Endothelial cell of umbilical vein (primary cell): ENCODE measurements at regions not wholly inside any gene's neighbourhood (a gene's known extent, or its start where the extent isn't known, plus 50 kb on each side); places are given as distances from the start of the nearest gene placed in this dataset.

Experiments used
- BruUV-seq: library from RNA; stranded (reverse); fragments of 400-500 nt; replicated peaks from 2 replicates; lab custom pipeline; 2021; lab: Mats Ljungman, UMichigan
- CTCF ChIA-PET: fragments of 300-600, 350-600 bp; sonication (Branson Sonifier 250); formaldehyde crosslinking; loops from one replicate; lab custom pipeline; 2021; ENCODE audit warnings: antibody characterized with exemption, inconsistent platforms; lab: Charles Lee
- POLR2A ChIA-PET: fragments of 300-600, 350-600 bp; sonication (Branson Sonifier 250); formaldehyde crosslinking; loops from one replicate; lab custom pipeline; 2021; ENCODE audit warnings: antibody characterized with exemption, inconsistent platforms; lab: Charles Lee
- DNase-seq: peaks from one replicate; pipeline ENCODE4 v3.0.0-alpha.2; 2011; ENCODE audit warnings: low read depth, low spot score
- FAIRE-seq: peaks from 2 replicates; lab custom pipeline; 2011; peaks lifted over from hg19 to GRCh38; lab: Jason Lieb, UNC
- H2AFZ ChIP-seq: 2 replicates; pipeline ENCODE4 v1.6.0; 2012; ENCODE audit warnings: low read depth, low read length, control low read depth, inconsistent platforms
- H3K27ac ChIP-seq: 2 replicates; pipeline ENCODE4 v1.5.1; 2011; ENCODE audit warnings: low read depth, mild to moderate bottlenecking, control low read depth, low read length, moderate library complexity; ENCODE audit not compliant: insufficient read depth
- H3K27me3 ChIP-seq, 2 experiments: 2 replicates each; pipeline versions ENCODE4 v1.6.0 to v1.6.1; 2011; ENCODE audit warnings: low read length in 2 of 2, mixed read lengths in 1 of 2; ENCODE audit not compliant: control insufficient read depth in 2 of 2, insufficient read depth in 2 of 2
- H3K36me3 ChIP-seq, 2 experiments: 2 replicates in 1 of 2; 3 replicates in 1 of 2; pipeline ENCODE4 v1.5.1; 2011; ENCODE audit warnings: low read length in 2 of 2, mild to moderate bottlenecking in 1 of 2, moderate library complexity in 1 of 2; ENCODE audit not compliant: control insufficient read depth in 2 of 2, insufficient read depth in 2 of 2; ENCODE audit errors: extremely low read depth in 1 of 2
- H3K4me1 ChIP-seq: 3 replicates; pipeline ENCODE4 v1.5.1; 2011; ENCODE audit warnings: mild to moderate bottlenecking, low read length; ENCODE audit not compliant: control insufficient read depth, insufficient read depth; ENCODE audit errors: extremely low read depth
- H3K4me2 ChIP-seq: 2 replicates; pipeline ENCODE4 v1.6.1; 2011; ENCODE audit warnings: low read length, control low read depth, mixed read lengths; ENCODE audit not compliant: insufficient read depth
- H3K4me3 ChIP-seq, 3 experiments: fragments of 200-600 bp in 1 of 3; sonication (generic), shearing (Covaris generic) in 1 of 3; replicated peaks in 1 of 3; 2 replicates each; pipeline ENCODE4 v1.5.1; 2011 to 2016; ENCODE audit warnings: control low read depth in 3 of 3, low read length in 3 of 3, mild to moderate bottlenecking in 2 of 3, inconsistent platforms in 1 of 3, low read depth in 1 of 3, moderate library complexity in 1 of 3; ENCODE audit not compliant: insufficient read depth in 1 of 3
- H3K79me2 ChIP-seq: 2 replicates; pipeline ENCODE4 v1.6.0; 2012; ENCODE audit warnings: low read length, inconsistent platforms; ENCODE audit not compliant: control insufficient read depth, insufficient read depth
- H3K9ac ChIP-seq: replicated peaks from 2 replicates; pipeline ENCODE3; 2011; ENCODE audit warnings: low read length, control low read depth; ENCODE audit not compliant: insufficient read depth; ENCODE audit errors: extremely low read depth
- H3K9me1 ChIP-seq: replicated peaks from 3 replicates; pipeline ENCODE4 v1.6.0; 2011; ENCODE audit warnings: mild to moderate bottlenecking, low read length; ENCODE audit not compliant: control insufficient read depth, insufficient read depth; ENCODE audit errors: extremely low read depth
- H3K9me3 ChIP-seq: replicated peaks from 2 replicates; pipeline ENCODE4 v1.5.1; 2012; ENCODE audit warnings: low read length, inconsistent platforms; ENCODE audit not compliant: control insufficient read depth, insufficient read depth
- H4K20me1 ChIP-seq: replicated peaks from 2 replicates; pipeline ENCODE3; 2011; ENCODE audit warnings: mild to moderate bottlenecking, low read length; ENCODE audit not compliant: control insufficient read depth, insufficient read depth; ENCODE audit errors: extremely low read depth
- EZH2 ChIP-seq: IDR thresholded peaks from 2 replicates; pipeline ENCODE4 v1.6.1; 2012; ENCODE audit warnings: borderline replicate concordance, low read depth, mild to moderate bottlenecking, moderate library complexity, low read length, inconsistent platforms; ENCODE audit not compliant: severe bottlenecking
- FOS ChIP-seq: IDR thresholded peaks from 2 replicates; pipeline ENCODE4 v1.6.1; 2011; ENCODE audit warnings: mild to moderate bottlenecking, low read length, moderate library complexity, borderline replicate concordance; ENCODE audit not compliant: insufficient read depth
- GATA2 ChIP-seq: IDR thresholded peaks from 2 replicates; pipeline ENCODE4 v1.7.0; 2011; ENCODE audit warnings: low read depth, mild to moderate bottlenecking, moderate library complexity, mixed read lengths, low read length; ENCODE audit not compliant: insufficient read length, insufficient read depth
- JUN ChIP-seq: IDR thresholded peaks from 2 replicates; pipeline ENCODE4 v1.6.1; 2011; ENCODE audit warnings: borderline replicate concordance, low read depth; ENCODE audit not compliant: insufficient read length, insufficient read depth
- MYC ChIP-seq: IDR thresholded peaks from one replicate; pipeline ENCODE4 v1.6.1; 2011; ENCODE audit warnings: mild to moderate bottlenecking, low read depth, low read length
- POLR2A ChIP-seq: IDR thresholded peaks from 2 replicates; pipeline ENCODE4 v1.6.1; 2012; ENCODE audit warnings: low read depth, mild to moderate bottlenecking, control low read depth, low read length
- POLR2AphosphoS5 ChIP-seq: IDR thresholded peaks from 2 replicates; pipeline ENCODE4 v1.6.1; 2012; ENCODE audit warnings: low read depth, mild to moderate bottlenecking, control low read depth, low read length, moderate library complexity; ENCODE audit not compliant: insufficient read depth
- dilution Hi-C: fragments of 300-500 bp; cut with MboI; formaldehyde crosslinking; loops from one replicate; pipeline ENCODE4 v1.15.0; 2019; ENCODE audit warnings: low sequenced_read_pairs; ENCODE audit not compliant: extremely low pct_ligation_motif_present
- intact Hi-C: fragments of 100-400 bp; cut with micrococcal nuclease; formaldehyde crosslinking; loops from one replicate; pipeline ENCODE4 v1.10.0; 2022
- TF ChIP-seq, protein P1 (sequence below): IDR thresholded peaks from 2 replicates; pipeline ENCODE4 v1.6.1; 2011; ENCODE audit not compliant: insufficient read depth, insufficient read length
- TF ChIP-seq, protein P2 (sequence below), 2 donors: IDR thresholded peaks; 1 replicate in 1 of 2; 2 replicates in 1 of 2; pipeline ENCODE4 v1.5.1; 2011; ENCODE audit warnings: low read length in 2 of 2, mild to moderate bottlenecking in 2 of 2, moderate library complexity in 2 of 2, control low read depth in 1 of 2, inconsistent platforms in 1 of 2, low read depth in 1 of 2; ENCODE audit not compliant: insufficient read depth in 1 of 2; ENCODE audit errors: extremely low read depth in 1 of 2

DNA sequence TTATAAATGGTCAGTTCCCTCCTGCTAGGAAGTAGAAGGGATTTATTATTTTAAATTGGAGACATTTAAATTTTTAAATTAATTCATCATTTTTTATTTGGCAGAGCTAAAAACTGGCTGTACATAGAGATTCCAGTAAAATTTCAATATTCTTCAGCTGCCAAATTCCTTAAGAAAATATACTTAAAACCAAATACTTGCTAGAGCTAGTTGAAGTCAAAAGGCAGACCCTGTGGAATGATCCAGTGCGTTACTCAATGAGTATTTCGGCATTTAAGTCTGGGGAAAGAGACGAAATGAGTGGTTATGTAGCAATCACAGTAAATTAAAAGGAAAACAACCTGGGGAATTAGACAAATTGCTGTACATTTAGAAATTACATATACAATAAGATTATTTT lies 1104.7 kb downstream of the SLC6A15 start:
- dilution Hi-C loops, result no loop called here
- POLR2A ChIA-PET, result no interaction called here

More for the DNA sequence above, 1104.7 kb downstream of the SLC6A15 start:
- Histone ChIP-seq H3K27me3 (no peaks in the 10 kb centered on the region), H3K4me1 (no peaks in the 10 kb centered on the region), H3K4me2 (no peak overlapping the region), H3K9me3 (no peaks in the 10 kb centered on the region), H3K4me3 (no peak overlapping the region), H3K9me1 (no peaks in the 10 kb centered on the region), H3K9ac (no peak overlapping the region), H3K27ac (no peak overlapping the region), H4K20me1 (no peaks in the 10 kb centered on the region), H3K36me3 (no peaks in the 10 kb centered on the region), H2AFZ (no peak overlapping the region), H3K79me2 (no peaks in the 10 kb centered on the region)
- CTCF ChIA-PET, result interaction anchor here (1.0 to 2.2 kb wide), 2 partner anchors 13 to 18 kb away, joined by 4 to 6 read pairs; no protein-coding TSS in a partner anchor
- TF ChIP-seq POLR2AphosphoS5 (no peak), FOS (no peak), EZH2 (no peak), JUN (no peak), GATA2 (no peak), POLR2A (no peak), MYC (no peak)
- TF ChIP-seq, protein P1, sequence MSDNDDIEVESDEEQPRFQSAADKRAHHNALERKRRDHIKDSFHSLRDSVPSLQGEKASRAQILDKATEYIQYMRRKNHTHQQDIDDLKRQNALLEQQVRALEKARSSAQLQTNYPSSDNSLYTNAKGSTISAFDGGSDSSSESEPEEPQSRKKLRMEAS, result no peak
- TF ChIP-seq, protein P2, sequence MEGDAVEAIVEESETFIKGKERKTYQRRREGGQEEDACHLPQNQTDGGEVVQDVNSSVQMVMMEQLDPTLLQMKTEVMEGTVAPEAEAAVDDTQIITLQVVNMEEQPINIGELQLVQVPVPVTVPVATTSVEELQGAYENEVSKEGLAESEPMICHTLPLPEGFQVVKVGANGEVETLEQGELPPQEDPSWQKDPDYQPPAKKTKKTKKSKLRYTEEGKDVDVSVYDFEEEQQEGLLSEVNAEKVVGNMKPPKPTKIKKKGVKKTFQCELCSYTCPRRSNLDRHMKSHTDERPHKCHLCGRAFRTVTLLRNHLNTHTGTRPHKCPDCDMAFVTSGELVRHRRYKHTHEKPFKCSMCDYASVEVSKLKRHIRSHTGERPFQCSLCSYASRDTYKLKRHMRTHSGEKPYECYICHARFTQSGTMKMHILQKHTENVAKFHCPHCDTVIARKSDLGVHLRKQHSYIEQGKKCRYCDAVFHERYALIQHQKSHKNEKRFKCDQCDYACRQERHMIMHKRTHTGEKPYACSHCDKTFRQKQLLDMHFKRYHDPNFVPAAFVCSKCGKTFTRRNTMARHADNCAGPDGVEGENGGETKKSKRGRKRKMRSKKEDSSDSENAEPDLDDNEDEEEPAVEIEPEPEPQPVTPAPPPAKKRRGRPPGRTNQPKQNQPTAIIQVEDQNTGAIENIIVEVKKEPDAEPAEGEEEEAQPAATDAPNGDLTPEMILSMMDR (IDR thresholded peaks at IDR 0.05; ENCODE audit: extremely low read depth in 1 of 2, insufficient read depth in 1 of 2, low read depth in 1 of 2, low read length in 2 of 2), result no peak
- DNase-seq, result no peak
- FAIRE-seq, result no peak
- intact Hi-C loops, result no loop called here
- BruUV-seq, result no TSS peak
